Loucy (cell line): ENCODE measurements at regions not wholly inside any gene's neighbourhood (a gene's known extent, or its start where the extent isn't known, plus 50 kb on each side); places are given as distances from the start of the nearest gene placed in this dataset.

Source experiments
- EZH2phosphoT487 ChIP-seq: fragments of 200-600 bp; IDR thresholded peaks from 2 replicates; pipeline ENCODE4 v1.6.1; 2018; ENCODE audit warnings: antibody characterized with exemption, mild to moderate bottlenecking, moderate library complexity, borderline replicate concordance
- TF ChIP-seq, protein P1 (sequence below): fragments of 200-600 bp; sonication (generic); conservative IDR thresholded peaks from 2 replicates; pipeline ENCODE4 v1.5.1; 2014; ENCODE audit warnings: mild to moderate bottlenecking, antibody characterized with exemption, low read length

DNA sequence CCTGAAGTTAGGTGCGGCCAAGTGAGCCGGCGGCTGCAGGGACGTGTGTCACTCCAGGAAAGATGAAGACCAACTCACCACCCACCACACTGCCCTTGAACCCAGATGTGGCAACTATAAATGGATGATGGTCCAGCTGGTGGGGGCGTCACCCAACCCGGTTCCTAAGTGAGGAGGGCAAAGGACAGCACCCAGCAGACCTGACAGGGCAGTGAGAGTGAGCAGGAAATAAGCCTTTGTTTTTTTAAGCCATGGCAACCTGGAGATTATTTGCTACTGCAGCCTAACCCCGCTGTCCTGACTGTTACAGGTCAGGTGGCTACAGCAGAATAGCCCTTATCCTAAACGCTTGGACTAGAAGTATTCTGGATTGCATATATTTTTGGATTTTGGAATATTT, 228.9 kb downstream of the CTTN start:
- TF ChIP-seq, protein P1, sequence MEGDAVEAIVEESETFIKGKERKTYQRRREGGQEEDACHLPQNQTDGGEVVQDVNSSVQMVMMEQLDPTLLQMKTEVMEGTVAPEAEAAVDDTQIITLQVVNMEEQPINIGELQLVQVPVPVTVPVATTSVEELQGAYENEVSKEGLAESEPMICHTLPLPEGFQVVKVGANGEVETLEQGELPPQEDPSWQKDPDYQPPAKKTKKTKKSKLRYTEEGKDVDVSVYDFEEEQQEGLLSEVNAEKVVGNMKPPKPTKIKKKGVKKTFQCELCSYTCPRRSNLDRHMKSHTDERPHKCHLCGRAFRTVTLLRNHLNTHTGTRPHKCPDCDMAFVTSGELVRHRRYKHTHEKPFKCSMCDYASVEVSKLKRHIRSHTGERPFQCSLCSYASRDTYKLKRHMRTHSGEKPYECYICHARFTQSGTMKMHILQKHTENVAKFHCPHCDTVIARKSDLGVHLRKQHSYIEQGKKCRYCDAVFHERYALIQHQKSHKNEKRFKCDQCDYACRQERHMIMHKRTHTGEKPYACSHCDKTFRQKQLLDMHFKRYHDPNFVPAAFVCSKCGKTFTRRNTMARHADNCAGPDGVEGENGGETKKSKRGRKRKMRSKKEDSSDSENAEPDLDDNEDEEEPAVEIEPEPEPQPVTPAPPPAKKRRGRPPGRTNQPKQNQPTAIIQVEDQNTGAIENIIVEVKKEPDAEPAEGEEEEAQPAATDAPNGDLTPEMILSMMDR, result no peak
- TF ChIP-seq EZH2phosphoT487, result no peak
